Adrenal gland (tissue), 9 donors: ENCODE measurements at regions not wholly inside any gene's neighbourhood (a gene's known extent, or its start where the extent isn't known, plus 50 kb on each side); places are given as distances from the start of the nearest gene placed in this dataset.
"Not testable (repeated sequence)": the region's sequence is repeated elsewhere in the genome, so short reads cannot be mapped to it uniquely, and the experiment has no call there.

Experiments
- DNase-seq, 7 donors: peaks; one replicate each; pipeline ENCODE4 v3.0.0-alpha.2; 2019 to 2020
- H3K27ac ChIP-seq, 5 donors: fragments of 200-600 bp; sonication (generic) in 4 of 5; 1 replicate in 3 of 5; 2 replicates in 2 of 5; pipeline versions ENCODE4 v1.5.1 to v1.8.0; 2016 to 2020; ENCODE audit warnings: mild to moderate bottlenecking in 1 of 5
- H3K27me3 ChIP-seq: fragments of 200-600 bp; 2 replicates; pipeline ENCODE4 v1.8.0; 2021
- H3K36me3 ChIP-seq, 2 donors: fragments of 200-600 bp; replicated peaks in 1 of 2; 1 replicate in 1 of 2; 2 replicates in 1 of 2; pipeline versions ENCODE4 v1.5.1 to v1.8.0; 2018 to 2022
- H3K4me1 ChIP-seq, 2 donors: fragments of 200-600 bp; replicated peaks in 1 of 2; 1 replicate in 1 of 2; 2 replicates in 1 of 2; pipeline versions ENCODE4 v1.5.1 to v1.8.0; 2018 to 2021
- H3K4me3 ChIP-seq, 4 donors: fragments of 200-600 bp; sonication (generic) in 3 of 4; one replicate each; pipeline ENCODE4 v1.5.1; 2016 to 2018
- H3K9me3 ChIP-seq, 3 donors: fragments of 200-600 bp; sonication (generic) in 1 of 3; replicated peaks in 1 of 3; 1 replicate in 2 of 3; 2 replicates in 1 of 3; pipeline versions ENCODE4 v1.5.1 to v1.8.0; 2016 to 2021
- POLR2A ChIP-seq, 2 donors: fragments of 450-650 bp; IDR thresholded peaks; one replicate each; pipeline ENCODE4 v1.6.1; 2017; ENCODE audit warnings: antibody characterized with exemption in 2 of 2, mild to moderate bottlenecking in 2 of 2, moderate library complexity in 1 of 2
- WGBS, 4 donors: extraction: QIAGEN DNeasy Blood & Tissue Kit in 2 of 4; methylation state at CpG; one replicate each; pipeline versions ENCODE4 v1.1.5 to v1.1.7; 2013 to 2017; 5-methylcytosine and 5-hydroxymethylcytosine counted together
- intact Hi-C, 2 donors: fragments of 100-400 bp; cut with DNase I; formaldehyde crosslinking; loops; one replicate each; pipeline versions ENCODE4 v1.14.1 to v1.15.0; 2022 to 2023
- TF ChIP-seq, protein P1 (sequence below), 6 experiments: fragments of 450-650 bp in 4 of 6; fragments of 200-600 bp in 2 of 6; sonication (generic) in 1 of 6; IDR thresholded peaks; 1 replicate in 5 of 6; 2 replicates in 1 of 6; pipeline versions ENCODE4 v1.5.1 to v1.8.0; 2016 to 2021; ENCODE audit warnings: antibody characterized with exemption in 6 of 6, mild to moderate bottlenecking in 2 of 6, moderate library complexity in 1 of 6
- donor health status: healthy with polysubstance abuse.
- donor health status: Bipolar disorder and iron deficiency.
- donor health status: DM: yes; HTN: yes; CAD: no.
- donor health status: DM: no; HTN: no; CAD: no.
- donor health status: DM: no; HTN: no; CAD: no.

- Histone ChIP-seq H3K4me1 (no peaks in the 10 kb centered on the region), H3K4me3 (no peak overlapping the region), H3K27me3 (no peaks in the 10 kb centered on the region), H3K27ac (no peak overlapping the region), H3K36me3 (no peaks in the 10 kb centered on the region), H3K9me3 (no peaks in the 10 kb centered on the region)
- 35 to 45% (median 37%) methylated on average over 3 of the region's 3 CpGs for WGBS, 4 donors
- intact Hi-C loops, result loop anchor here in 1 of 2 donors (5.0 kb wide), 1 partner anchor 514 kb away; no protein-coding TSS in a partner anchor
- no peak for TF ChIP-seq POLR2A (IDR thresholded peaks at IDR 0.05)
- TF ChIP-seq, protein P1, sequence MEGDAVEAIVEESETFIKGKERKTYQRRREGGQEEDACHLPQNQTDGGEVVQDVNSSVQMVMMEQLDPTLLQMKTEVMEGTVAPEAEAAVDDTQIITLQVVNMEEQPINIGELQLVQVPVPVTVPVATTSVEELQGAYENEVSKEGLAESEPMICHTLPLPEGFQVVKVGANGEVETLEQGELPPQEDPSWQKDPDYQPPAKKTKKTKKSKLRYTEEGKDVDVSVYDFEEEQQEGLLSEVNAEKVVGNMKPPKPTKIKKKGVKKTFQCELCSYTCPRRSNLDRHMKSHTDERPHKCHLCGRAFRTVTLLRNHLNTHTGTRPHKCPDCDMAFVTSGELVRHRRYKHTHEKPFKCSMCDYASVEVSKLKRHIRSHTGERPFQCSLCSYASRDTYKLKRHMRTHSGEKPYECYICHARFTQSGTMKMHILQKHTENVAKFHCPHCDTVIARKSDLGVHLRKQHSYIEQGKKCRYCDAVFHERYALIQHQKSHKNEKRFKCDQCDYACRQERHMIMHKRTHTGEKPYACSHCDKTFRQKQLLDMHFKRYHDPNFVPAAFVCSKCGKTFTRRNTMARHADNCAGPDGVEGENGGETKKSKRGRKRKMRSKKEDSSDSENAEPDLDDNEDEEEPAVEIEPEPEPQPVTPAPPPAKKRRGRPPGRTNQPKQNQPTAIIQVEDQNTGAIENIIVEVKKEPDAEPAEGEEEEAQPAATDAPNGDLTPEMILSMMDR (IDR thresholded peaks at IDR 0.05), result peak; percentile 25 to 69 (median 56)
- no peak for DNase-seq
Observed at GRCh38 chr1:196148367-196148970, 459.8 kb downstream of the KCNT2 start.

- TF ChIP-seq, protein P1 (IDR thresholded peaks at IDR 0.05), result no peak
- TF ChIP-seq POLR2A (IDR thresholded peaks at IDR 0.05), result no peak
- Histone ChIP-seq H3K9me3 (no peaks in the 10 kb centered on the region), H3K36me3 (no peaks in the 10 kb centered on the region), H3K4me3 (no peak overlapping the region), H3K27me3 (no peaks in the 10 kb centered on the region), H3K4me1 (no peaks in the 10 kb centered on the region), H3K27ac (no peak overlapping the region)
- intact Hi-C loops, result loop anchor here in 1 of 2 donors (5.0 kb wide), 1 partner anchor 515 kb away; no protein-coding TSS in a partner anchor
- DNase-seq, result no peak
- WGBS, 4 donors, result 91 to 96% (median 93%) methylated on average over 2 of the region's 2 CpGs
Observed at GRCh38 chr1:196147530-196147929, 460.7 kb downstream of the KCNT2 start.

DNA sequence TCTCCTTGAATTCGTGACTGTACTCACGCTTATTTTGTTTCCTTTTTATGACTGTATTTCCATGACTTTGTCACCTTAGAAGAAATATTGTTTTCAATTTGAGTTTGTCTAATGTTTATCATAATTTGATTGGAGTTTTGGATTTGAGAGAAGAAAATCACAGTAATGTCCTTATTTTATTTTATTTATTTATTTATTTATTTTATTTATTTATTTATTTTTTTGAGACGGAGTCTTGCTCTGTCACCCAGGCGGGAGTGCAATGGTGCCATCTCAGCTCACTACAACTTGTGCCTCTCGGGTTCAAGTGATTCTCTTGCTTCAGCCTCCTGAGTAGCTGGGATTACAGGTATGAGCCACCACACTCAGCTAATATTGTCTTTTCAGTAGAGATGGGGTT, 463.1 kb downstream of the KCNT2 start:
- H3K27ac ChIP-seq, H3K9me3 ChIP-seq, DNase-seq, H3K36me3 ChIP-seq, H3K4me3 ChIP-seq, H3K27me3 ChIP-seq, H3K4me1 ChIP-seq: not testable (repeated sequence)
- WGBS, 4 donors, result 88 to 93% (median 92%) methylated on average over 5 of the region's 5 CpGs
- intact Hi-C loops, result loop anchor here in 1 of 2 donors (5.0 kb wide), 1 partner anchor 517 kb away; no protein-coding TSS in a partner anchor

- H3K27ac ChIP-seq, result no peak overlapping the region
- no peaks in the 10 kb centered on the region for H3K4me1 ChIP-seq
- no peaks in the 10 kb centered on the region for H3K9me3 ChIP-seq
- no peaks in the 10 kb centered on the region for H3K36me3 ChIP-seq
- no peaks in the 10 kb centered on the region for H3K27me3 ChIP-seq
- H3K4me3 ChIP-seq, result no peak overlapping the region
- TF ChIP-seq, protein P1 (IDR thresholded peaks at IDR 0.05), result no peak
- TF ChIP-seq POLR2A (IDR thresholded peaks at IDR 0.05), result no peak
- no peak for DNase-seq
- WGBS, 4 donors, result 62 to 77% (median 76%) methylated on average over 1 of the region's 1 CpG
- intact Hi-C loops, result no loop called here
Observed at GRCh38 chr1:196144588-196144987, 463.7 kb downstream of the KCNT2 start.
